Calu3 (cell line): ENCODE measurements at regions not wholly inside any gene's neighbourhood (a gene's known extent, or its start where the extent isn't known, plus 50 kb on each side); places are given as distances from the start of the nearest gene placed in this dataset.

Source experiments
- BruUV-seq: library from RNA; stranded (reverse); fragments of 400-500 nt; replicated peaks from 2 replicates; lab custom pipeline; 2021; lab: Mats Ljungman, UMichigan
- CTCF ChIA-PET: fragments of 300-600 bp; sonication (Branson Sonifier 250); formaldehyde crosslinking; loops from one replicate; lab custom pipeline; 2022; ENCODE audit warnings: antibody characterized with exemption; lab: Charles Lee
- DNase-seq: peaks from one replicate; pipeline ENCODE4 v3.0.0; 2022
- H3K27ac Mint-ChIP-seq: one replicate; pipeline ENCODE4 v1.8.0; 2022; ENCODE audit warnings: mixed read lengths; ENCODE audit not compliant: unreplicated experiment
- H3K27me3 Mint-ChIP-seq: one replicate; pipeline ENCODE4 v1.8.0; 2022; ENCODE audit warnings: mixed read lengths; ENCODE audit not compliant: unreplicated experiment
- H3K36me3 Mint-ChIP-seq: one replicate; pipeline ENCODE4 v1.8.0; 2022; ENCODE audit warnings: mild to moderate bottlenecking, moderate library complexity, mixed read lengths; ENCODE audit not compliant: insufficient read depth, unreplicated experiment
- H3K4me1 Mint-ChIP-seq: one replicate; pipeline ENCODE4 v1.8.0; 2022; ENCODE audit warnings: mild to moderate bottlenecking, low read depth, mixed read lengths; ENCODE audit not compliant: unreplicated experiment
- H3K4me3 Mint-ChIP-seq: one replicate; pipeline ENCODE4 v1.8.0; 2022; ENCODE audit warnings: mild to moderate bottlenecking, low read depth, moderate library complexity, mixed read lengths; ENCODE audit not compliant: unreplicated experiment
- H3K9me3 Mint-ChIP-seq: one replicate; pipeline ENCODE4 v1.8.0; 2022; ENCODE audit warnings: low read depth, mixed read lengths; ENCODE audit not compliant: unreplicated experiment
- intact Hi-C: fragments of 100-400 bp; cut with micrococcal nuclease; formaldehyde crosslinking; loops from one replicate; pipeline ENCODE4 v1.10.0; 2022; ENCODE audit not compliant: unreplicated experiment
- TF ChIP-seq, protein P1 (sequence below): fragments of 200-600 bp; IDR thresholded peaks from one replicate; pipeline ENCODE4 v1.8.0; 2022; ENCODE audit warnings: antibody characterized with exemption; ENCODE audit not compliant: unreplicated experiment

DNA sequence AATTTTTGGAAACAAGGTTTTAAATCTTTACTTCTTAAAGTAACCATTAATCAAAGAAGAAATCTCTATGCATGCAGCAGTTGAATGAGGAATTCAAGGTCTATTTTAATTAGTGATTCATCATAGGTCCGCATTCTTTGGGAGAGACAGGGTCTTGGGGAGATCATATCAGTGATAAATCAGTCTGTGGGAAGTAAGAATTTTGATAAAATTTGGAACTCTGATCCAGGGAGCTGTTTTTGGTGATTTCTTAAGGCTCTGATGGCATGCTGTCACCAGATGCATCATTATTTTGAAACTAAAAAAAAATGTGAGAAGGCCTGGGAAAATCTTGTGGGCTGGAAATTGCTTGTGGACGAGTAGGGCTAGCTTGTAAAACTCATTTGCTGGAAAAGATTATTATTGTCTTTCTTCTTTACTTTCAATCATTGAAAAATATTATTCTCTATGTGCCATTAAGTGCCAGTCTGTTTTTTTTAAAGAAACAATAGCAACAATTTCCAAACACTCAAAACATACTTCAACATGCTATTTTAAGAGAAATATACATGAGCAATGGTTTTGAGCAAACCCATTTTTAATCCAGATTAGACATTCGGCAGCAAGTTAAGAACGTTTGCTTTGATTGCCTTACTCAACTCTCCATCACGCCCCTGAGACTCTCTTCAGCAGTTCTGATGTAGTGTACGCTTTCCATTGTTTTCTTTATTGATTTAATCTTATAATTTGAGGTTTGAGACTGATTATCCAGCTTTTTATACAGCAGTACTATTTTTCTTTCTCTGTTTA lies 62.6 kb downstream of the ZBTB18 start:
- DNase-seq = no peak
- Mint-ChIP-seq H3K27me3 (peaks cover 5% of the 10 kb centered on the region), H3K36me3 (no peaks in the 10 kb centered on the region), H3K27ac (no peak overlapping the region), H3K4me3 (no peak overlapping the region), H3K9me3 (peaks cover 3% of the 10 kb centered on the region), H3K4me1 (peaks cover 20% of the 10 kb centered on the region)
- TF ChIP-seq, protein P1, sequence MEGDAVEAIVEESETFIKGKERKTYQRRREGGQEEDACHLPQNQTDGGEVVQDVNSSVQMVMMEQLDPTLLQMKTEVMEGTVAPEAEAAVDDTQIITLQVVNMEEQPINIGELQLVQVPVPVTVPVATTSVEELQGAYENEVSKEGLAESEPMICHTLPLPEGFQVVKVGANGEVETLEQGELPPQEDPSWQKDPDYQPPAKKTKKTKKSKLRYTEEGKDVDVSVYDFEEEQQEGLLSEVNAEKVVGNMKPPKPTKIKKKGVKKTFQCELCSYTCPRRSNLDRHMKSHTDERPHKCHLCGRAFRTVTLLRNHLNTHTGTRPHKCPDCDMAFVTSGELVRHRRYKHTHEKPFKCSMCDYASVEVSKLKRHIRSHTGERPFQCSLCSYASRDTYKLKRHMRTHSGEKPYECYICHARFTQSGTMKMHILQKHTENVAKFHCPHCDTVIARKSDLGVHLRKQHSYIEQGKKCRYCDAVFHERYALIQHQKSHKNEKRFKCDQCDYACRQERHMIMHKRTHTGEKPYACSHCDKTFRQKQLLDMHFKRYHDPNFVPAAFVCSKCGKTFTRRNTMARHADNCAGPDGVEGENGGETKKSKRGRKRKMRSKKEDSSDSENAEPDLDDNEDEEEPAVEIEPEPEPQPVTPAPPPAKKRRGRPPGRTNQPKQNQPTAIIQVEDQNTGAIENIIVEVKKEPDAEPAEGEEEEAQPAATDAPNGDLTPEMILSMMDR = no peak
- CTCF ChIA-PET = no interaction called here
- no TSS peak for BruUV-seq
- intact Hi-C loops = no loop called here

DNA sequence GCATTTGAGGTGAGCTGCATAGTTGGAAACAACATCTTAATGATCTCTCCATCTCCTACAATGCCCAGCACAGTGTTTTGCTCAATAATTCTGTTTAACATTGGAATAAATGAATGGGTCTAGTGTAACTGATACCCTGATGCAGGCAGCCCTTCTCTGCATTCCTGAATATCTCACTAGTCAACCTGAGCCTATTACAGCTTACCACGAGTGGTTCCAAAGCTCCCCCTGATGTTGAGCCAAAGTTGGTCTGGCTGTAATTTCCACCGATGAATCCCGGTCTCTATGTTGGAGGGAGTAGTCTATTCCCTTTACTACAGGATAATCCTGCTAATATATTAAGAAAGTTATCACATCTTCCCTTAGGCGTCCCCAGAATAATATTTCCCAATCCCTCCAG lies 63.8 kb downstream of the ZBTB18 start:
- peaks cover 3% of the 10 kb centered on the region for H3K9me3 Mint-ChIP-seq
- TF ChIP-seq, protein P1 = no peak
- DNase-seq = no peak
- BruUV-seq = no TSS peak
- no peaks in the 10 kb centered on the region for H3K36me3 Mint-ChIP-seq
- H3K27ac Mint-ChIP-seq = no peak overlapping the region
- H3K27me3 Mint-ChIP-seq = peaks cover 17% of the 10 kb centered on the region
- H3K4me1 Mint-ChIP-seq = peaks cover 23% of the 10 kb centered on the region
- no peak overlapping the region for H3K4me3 Mint-ChIP-seq
- intact Hi-C loops = no loop called here
- CTCF ChIA-PET = no interaction called here

DNA sequence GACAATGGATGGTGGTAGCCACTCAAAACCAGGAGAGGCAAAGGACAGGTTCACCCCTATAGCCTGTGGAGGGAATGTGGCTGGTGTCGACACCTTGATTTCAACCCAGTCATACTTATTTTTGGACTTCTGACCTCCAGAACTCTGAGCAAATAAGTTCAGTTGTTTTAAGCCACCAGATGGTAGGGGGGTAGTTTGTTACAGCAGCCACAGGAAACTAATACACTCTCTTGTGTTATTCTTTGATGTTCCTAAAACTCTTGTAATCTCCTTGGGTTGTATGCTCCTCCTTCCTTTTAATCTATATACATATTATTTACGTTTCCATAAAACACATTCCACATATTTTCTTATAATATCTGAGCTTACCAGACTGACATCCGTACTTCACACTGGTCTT lies 65.9 kb downstream of the ZBTB18 start:
- no TSS peak for BruUV-seq
- intact Hi-C loops = loop anchor here (2.0 kb wide), 1 partner anchor 68 kb away; no protein-coding TSS in a partner anchor
- Mint-ChIP-seq H3K4me3 (no peak overlapping the region), H3K4me1 (peaks cover 23% of the 10 kb centered on the region), H3K27me3 (peaks cover 24% of the 10 kb centered on the region), H3K27ac (no peak overlapping the region), H3K36me3 (no peaks in the 10 kb centered on the region), H3K9me3 (peaks cover 3% of the 10 kb centered on the region)
- TF ChIP-seq, protein P1 = no peak
- CTCF ChIA-PET = interaction anchor here (0.7 kb wide), 1 partner anchor 796 kb away, joined by 4 read pairs; no protein-coding TSS in a partner anchor
- DNase-seq = no peak

DNA sequence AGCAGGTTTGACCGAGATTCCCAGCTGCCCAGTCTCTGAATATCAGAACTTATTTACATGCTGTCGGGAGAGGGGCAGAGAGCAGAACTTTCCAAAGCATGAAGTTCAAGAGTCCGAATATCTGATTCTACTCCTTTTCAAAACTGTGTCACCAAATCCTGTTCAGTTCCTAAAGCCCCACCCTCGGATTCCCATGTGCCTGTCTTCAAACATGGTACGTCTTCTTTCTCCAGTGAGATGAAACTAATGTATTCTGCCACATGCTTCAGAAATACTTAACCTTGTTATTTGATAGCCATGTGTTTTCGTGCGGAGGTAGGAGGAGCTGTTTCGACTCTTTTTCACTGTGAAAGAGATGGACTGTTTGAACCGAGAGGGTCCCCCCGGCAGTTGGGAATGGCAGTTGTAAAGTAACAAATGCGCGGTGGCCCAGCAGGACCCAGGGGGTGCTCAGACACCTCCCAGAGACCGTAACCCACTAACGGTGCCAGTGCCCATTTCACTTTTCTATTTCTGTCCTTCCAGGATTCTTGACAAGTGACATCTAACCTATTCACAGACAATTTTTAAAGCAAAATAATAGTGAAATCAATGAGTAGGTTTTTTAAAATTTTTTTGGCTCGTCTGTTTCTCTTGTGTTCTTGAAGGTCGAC lies 67.2 kb downstream of the ZBTB18 start:
- Mint-ChIP-seq H3K9me3 (peaks cover 3% of the 10 kb centered on the region), H3K27ac (no peak overlapping the region), H3K4me1 (peaks cover 23% of the 10 kb centered on the region), H3K36me3 (no peaks in the 10 kb centered on the region), H3K4me3 (no peak overlapping the region), H3K27me3 (peaks cover 24% of the 10 kb centered on the region)
- intact Hi-C loops = no loop called here
- CTCF ChIA-PET = no interaction called here
- TF ChIP-seq, protein P1 = no peak
- no peak for DNase-seq
- BruUV-seq = no TSS peak
